Uterus (tissue), 2 donors: ENCODE measurements at regions not wholly inside any gene's neighbourhood (a gene's known extent, or its start where the extent isn't known, plus 50 kb on each side); places are given as distances from the start of the nearest gene placed in this dataset.

Source experiments
- POLR2A ChIP-seq, 2 donors: fragments of 450-650 bp; IDR thresholded peaks; one replicate each; pipeline ENCODE4 v1.6.1; 2016; ENCODE audit warnings: antibody characterized with exemption in 2 of 2, mild to moderate bottlenecking in 1 of 2, moderate library complexity in 1 of 2
- TF ChIP-seq, protein P1 (sequence below), 4 experiments: fragments of 200-600 bp in 2 of 4; fragments of 450-650 bp in 2 of 4; sonication (generic) in 2 of 4; IDR thresholded peaks; one replicate each; pipeline ENCODE4 v1.5.1; 2016 to 2019; ENCODE audit warnings: antibody characterized with exemption in 4 of 4, mild to moderate bottlenecking in 2 of 4, moderate library complexity in 1 of 4

DNA sequence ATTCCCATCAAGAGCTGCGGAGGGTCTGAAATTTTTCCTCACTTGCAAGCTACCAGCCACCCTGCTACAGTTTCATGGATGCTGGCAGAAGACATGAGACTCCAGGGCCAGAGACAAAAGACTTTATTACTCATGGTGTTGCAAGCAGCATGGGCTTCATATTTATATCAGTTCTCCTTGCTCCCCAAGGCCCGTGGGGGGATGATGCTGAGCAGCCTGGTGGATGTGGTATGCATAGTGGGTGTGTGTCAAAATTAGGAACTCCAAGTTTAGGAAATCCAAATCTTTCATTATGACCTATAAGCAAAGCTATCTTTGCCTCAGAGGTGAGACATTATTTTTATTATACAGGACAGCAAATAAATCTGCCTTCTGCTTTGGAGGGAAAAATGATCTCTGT is 105.7 kb upstream of the ALDH1B1 start:
- TF ChIP-seq, protein P1, sequence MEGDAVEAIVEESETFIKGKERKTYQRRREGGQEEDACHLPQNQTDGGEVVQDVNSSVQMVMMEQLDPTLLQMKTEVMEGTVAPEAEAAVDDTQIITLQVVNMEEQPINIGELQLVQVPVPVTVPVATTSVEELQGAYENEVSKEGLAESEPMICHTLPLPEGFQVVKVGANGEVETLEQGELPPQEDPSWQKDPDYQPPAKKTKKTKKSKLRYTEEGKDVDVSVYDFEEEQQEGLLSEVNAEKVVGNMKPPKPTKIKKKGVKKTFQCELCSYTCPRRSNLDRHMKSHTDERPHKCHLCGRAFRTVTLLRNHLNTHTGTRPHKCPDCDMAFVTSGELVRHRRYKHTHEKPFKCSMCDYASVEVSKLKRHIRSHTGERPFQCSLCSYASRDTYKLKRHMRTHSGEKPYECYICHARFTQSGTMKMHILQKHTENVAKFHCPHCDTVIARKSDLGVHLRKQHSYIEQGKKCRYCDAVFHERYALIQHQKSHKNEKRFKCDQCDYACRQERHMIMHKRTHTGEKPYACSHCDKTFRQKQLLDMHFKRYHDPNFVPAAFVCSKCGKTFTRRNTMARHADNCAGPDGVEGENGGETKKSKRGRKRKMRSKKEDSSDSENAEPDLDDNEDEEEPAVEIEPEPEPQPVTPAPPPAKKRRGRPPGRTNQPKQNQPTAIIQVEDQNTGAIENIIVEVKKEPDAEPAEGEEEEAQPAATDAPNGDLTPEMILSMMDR (IDR thresholded peaks at IDR 0.05): no peak
- no peak for TF ChIP-seq POLR2A (IDR thresholded peaks at IDR 0.05)
